ENCODE measurements at regions not wholly inside any gene's neighbourhood (a gene's known extent, or its start where the extent isn't known, plus 50 kb on each side); places are given as distances from the start of the nearest gene placed in this dataset.

DNA sequence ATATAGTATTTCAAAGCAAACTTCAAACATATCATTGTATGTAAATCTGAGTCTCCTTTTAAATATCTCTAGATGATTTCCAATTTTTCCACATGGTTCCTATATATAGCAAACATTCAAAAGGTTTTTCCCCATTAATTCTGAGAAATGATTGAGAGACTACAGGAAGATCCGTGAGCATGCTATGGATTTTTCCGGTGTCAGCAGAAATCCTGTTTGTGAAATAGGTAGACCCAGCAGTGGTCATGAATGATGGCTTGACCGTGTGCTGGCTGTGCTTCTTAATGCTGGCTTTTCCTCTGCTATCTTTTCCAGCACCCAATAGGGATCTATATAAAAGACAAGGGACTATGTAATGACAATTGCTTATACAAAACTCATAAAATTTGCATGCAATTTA is 485.3 kb downstream of the PSAT1 start:
- Histone ChIP-seq H3K9ac (ENCODE audit: low read length) (no peak overlapping the region), H3K27ac (ENCODE audit: low read depth, low read length) (no peak overlapping the region), H3K9me2 (replicated peaks; ENCODE audit: insufficient read depth, low read length) (no peaks in the 10 kb centered on the region), H3K79me2 (ENCODE audit: insufficient read depth, low read length) (no peaks in the 10 kb centered on the region), H3K27me3 (ENCODE audit: low read length) (no peaks in the 10 kb centered on the region), H3K36me3 (ENCODE audit: low read length) (no peaks in the 10 kb centered on the region), H4K20me1 (ENCODE audit: low read depth, low read length) (no peaks in the 10 kb centered on the region), H3K9me3 (ENCODE audit: insufficient read depth, low read length) (no peaks in the 10 kb centered on the region), H3F3A (ENCODE audit: insufficient read depth) (no peaks in the 10 kb centered on the region), H3K4me3 (ENCODE audit: insufficient read depth, low read length, poor library complexity, severe bottlenecking) (no peak overlapping the region), H2AFZ (ENCODE audit: low read depth, low read length, severe bottlenecking) (no peak overlapping the region), H3K4me2 (ENCODE audit: low read depth, low read length, poor library complexity, severe bottlenecking) (no peak overlapping the region)
- TF ChIP-seq, protein P1, sequence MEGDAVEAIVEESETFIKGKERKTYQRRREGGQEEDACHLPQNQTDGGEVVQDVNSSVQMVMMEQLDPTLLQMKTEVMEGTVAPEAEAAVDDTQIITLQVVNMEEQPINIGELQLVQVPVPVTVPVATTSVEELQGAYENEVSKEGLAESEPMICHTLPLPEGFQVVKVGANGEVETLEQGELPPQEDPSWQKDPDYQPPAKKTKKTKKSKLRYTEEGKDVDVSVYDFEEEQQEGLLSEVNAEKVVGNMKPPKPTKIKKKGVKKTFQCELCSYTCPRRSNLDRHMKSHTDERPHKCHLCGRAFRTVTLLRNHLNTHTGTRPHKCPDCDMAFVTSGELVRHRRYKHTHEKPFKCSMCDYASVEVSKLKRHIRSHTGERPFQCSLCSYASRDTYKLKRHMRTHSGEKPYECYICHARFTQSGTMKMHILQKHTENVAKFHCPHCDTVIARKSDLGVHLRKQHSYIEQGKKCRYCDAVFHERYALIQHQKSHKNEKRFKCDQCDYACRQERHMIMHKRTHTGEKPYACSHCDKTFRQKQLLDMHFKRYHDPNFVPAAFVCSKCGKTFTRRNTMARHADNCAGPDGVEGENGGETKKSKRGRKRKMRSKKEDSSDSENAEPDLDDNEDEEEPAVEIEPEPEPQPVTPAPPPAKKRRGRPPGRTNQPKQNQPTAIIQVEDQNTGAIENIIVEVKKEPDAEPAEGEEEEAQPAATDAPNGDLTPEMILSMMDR (IDR thresholded peaks at IDR 0.05; ENCODE audit: insufficient read depth, low read length, poor library complexity, severe bottlenecking), result no peak
- TF ChIP-seq EZH2phosphoT487 (conservative IDR thresholded peaks at IDR 0.05; ENCODE audit: low read length), result no peak

DNA sequence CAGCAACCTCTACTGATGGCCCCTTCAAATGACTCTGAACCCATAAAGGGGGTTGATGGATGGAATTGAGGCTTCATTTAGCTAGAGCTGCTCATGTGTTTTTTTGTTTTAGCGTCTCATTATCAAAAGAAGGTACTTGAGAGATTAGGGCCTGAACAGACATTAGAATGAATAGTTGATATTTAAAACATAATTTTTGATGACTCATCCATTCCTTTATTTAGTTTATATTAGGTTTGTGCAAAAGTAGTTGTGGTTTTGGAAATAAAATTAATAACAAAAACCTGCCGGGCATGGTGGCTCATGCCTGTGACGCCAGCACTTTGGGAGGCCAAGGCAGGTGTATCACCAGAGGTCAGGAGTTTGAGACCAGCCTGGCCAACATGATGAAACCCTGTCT is 485.9 kb downstream of the PSAT1 start:
- Histone ChIP-seq H3K27ac (ENCODE audit: low read depth, low read length) (no peak overlapping the region), H4K20me1 (ENCODE audit: low read depth, low read length) (no peaks in the 10 kb centered on the region), H3K9me3 (ENCODE audit: insufficient read depth, low read length) (no peaks in the 10 kb centered on the region), H3K4me2 (ENCODE audit: low read depth, low read length, poor library complexity, severe bottlenecking) (no peak overlapping the region), H3K36me3 (ENCODE audit: low read length) (no peaks in the 10 kb centered on the region), H3K27me3 (ENCODE audit: low read length) (no peaks in the 10 kb centered on the region), H2AFZ (ENCODE audit: low read depth, low read length, severe bottlenecking) (no peak overlapping the region), H3K4me3 (ENCODE audit: insufficient read depth, low read length, poor library complexity, severe bottlenecking) (no peak overlapping the region), H3K9ac (ENCODE audit: low read length) (no peak overlapping the region), H3K79me2 (ENCODE audit: insufficient read depth, low read length) (no peaks in the 10 kb centered on the region), H3K9me2 (replicated peaks; ENCODE audit: insufficient read depth, low read length) (no peaks in the 10 kb centered on the region), H3F3A (ENCODE audit: insufficient read depth) (no peaks in the 10 kb centered on the region)
- TF ChIP-seq, protein P1 (IDR thresholded peaks at IDR 0.05; ENCODE audit: insufficient read depth, low read length, poor library complexity, severe bottlenecking), result no peak
- TF ChIP-seq EZH2phosphoT487 (conservative IDR thresholded peaks at IDR 0.05; ENCODE audit: low read length), result no peak

DNA sequence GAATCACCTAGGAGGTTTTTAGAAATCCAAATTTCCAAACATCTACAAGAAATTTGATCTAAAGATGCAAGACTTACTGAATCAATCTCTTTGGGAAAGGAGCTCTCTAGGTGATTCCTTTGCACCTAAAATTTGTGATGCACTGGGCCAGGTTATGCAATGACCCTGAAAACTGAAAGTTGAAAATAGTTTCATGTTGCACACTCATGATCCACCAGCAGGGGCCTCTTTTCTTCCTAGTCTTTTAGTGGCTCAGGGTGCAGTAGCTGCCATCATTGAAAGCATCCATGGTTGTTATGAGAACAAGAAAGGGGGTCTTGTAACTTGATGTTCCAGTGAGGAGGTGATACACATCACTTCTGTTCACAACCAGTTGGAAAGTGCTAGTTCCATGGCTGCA is 486.8 kb downstream of the PSAT1 start:
- H3K4me3 ChIP-seq (ENCODE audit: insufficient read depth, low read length, poor library complexity, severe bottlenecking), result no peak overlapping the region
- no peaks in the 10 kb centered on the region for H3K36me3 ChIP-seq (ENCODE audit: low read length)
- TF ChIP-seq, protein P1 (IDR thresholded peaks at IDR 0.05; ENCODE audit: insufficient read depth, low read length, poor library complexity, severe bottlenecking), result no peak
- no peak for TF ChIP-seq EZH2phosphoT487 (conservative IDR thresholded peaks at IDR 0.05; ENCODE audit: low read length)
- no peak overlapping the region for H2AFZ ChIP-seq (ENCODE audit: low read depth, low read length, severe bottlenecking)
- no peaks in the 10 kb centered on the region for H3K27me3 ChIP-seq (ENCODE audit: low read length)
- no peaks in the 10 kb centered on the region for H3F3A ChIP-seq (ENCODE audit: insufficient read depth)
- H3K9ac ChIP-seq (ENCODE audit: low read length), result no peak overlapping the region
- H4K20me1 ChIP-seq (ENCODE audit: low read depth, low read length), result no peaks in the 10 kb centered on the region
- H3K9me3 ChIP-seq (ENCODE audit: insufficient read depth, low read length), result no peaks in the 10 kb centered on the region
- no peaks in the 10 kb centered on the region for H3K79me2 ChIP-seq (ENCODE audit: insufficient read depth, low read length)
- no peak overlapping the region for H3K27ac ChIP-seq (ENCODE audit: low read depth, low read length)
- no peaks in the 10 kb centered on the region for H3K9me2 ChIP-seq (replicated peaks; ENCODE audit: insufficient read depth, low read length)
- H3K4me2 ChIP-seq (ENCODE audit: low read depth, low read length, poor library complexity, severe bottlenecking), result no peak overlapping the region
